HG02571 (cell line): ENCODE measurements at regions not wholly inside any gene's neighbourhood (a gene's known extent, or its start where the extent isn't known, plus 50 kb on each side); places are given as distances from the start of the nearest gene placed in this dataset.

Experiments
- ATAC-seq: cut with Tn5 transposase; IDR thresholded peaks from one replicate; pipeline ENCODE4 v1.9.1; 2021; ENCODE audit warnings: mild to moderate bottlenecking, moderate library complexity; ENCODE audit not compliant: unreplicated experiment

DNA sequence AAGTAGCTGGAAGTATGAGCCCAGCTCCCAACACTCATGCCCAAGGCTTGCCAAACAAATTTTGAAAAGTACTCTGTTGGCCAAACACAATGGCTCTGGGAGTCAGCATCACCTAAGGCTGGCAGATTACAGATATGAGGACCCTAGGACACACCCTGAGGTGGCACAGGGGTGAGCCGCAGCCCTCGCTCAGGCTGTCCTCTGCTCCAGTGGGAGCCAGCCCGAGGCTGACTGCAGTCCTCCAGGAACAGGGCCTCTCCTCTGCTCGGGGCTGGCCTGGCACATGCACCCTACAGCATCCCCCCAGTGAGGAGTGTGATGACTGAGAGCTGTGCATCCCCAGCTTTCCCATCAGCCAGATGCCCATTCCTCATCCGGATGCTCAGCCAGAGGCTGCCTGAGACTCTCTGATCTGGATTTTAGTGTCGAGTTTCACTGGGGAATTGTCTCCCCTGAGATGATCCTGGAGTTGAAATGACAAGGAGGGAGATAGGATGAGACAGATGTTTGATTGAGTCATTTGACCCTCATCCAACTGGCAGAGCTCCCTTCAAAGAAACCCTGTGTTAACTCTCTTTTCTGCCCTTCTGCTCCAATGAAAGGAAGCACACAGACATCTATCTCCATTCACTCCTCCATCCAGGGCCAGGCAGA, 269.3 kb upstream of the NCKAP5 start:
- ATAC-seq, result no peak

GRCh38 chr2:133838642-133839365, 270.5 kb upstream of the NCKAP5 start:
- ATAC-seq, result no peak

- no peak for ATAC-seq
Measured at GRCh38 chr2:133839677-133840076, 271.4 kb upstream of the NCKAP5 start.

GRCh38 chr2:133840761-133841160, 272.5 kb upstream of the NCKAP5 start:
- no peak for ATAC-seq

DNA sequence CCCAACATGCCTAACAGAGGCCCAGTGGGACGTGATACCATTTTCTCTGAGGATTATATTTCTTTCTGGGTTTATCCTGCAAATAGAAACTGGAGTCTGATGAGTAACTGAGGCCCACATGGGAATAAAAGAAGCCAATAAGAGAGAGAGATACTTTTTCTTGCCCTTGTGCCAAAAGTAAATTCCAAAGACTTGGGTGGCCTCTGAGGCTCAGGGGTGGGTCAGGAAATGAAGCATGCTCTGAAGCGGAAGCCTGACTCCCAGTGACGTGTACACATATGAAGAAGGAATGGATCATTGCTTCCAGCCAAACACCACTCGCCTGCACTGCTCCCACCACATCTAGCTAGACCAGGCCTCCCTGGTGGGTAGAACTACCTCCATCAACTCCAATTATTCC, 273.6 kb upstream of the NCKAP5 start:
- no peak for ATAC-seq

- ATAC-seq, result no peak
Measured at GRCh38 chr2:133842446-133842845, 274.2 kb upstream of the NCKAP5 start.

DNA sequence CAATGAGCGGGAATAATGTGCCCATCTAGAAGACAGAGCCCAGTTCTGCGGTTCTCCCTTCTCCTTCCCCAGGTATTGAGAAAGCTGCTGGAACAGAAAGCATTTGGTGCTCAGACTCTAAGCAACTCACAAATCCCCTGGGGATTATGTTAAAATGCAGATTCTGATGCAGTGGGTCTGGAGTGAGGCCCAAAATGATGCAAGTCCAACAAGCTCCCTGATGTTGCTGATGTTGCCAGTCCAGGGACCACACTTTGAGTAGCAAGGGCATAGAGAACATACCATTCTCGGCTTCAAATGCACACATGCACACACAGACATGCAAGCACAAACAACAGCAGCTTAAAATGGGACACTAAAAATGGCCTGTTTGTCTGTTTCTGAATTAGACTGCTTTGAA, 274.8 kb upstream of the NCKAP5 start:
- no peak for ATAC-seq

DNA sequence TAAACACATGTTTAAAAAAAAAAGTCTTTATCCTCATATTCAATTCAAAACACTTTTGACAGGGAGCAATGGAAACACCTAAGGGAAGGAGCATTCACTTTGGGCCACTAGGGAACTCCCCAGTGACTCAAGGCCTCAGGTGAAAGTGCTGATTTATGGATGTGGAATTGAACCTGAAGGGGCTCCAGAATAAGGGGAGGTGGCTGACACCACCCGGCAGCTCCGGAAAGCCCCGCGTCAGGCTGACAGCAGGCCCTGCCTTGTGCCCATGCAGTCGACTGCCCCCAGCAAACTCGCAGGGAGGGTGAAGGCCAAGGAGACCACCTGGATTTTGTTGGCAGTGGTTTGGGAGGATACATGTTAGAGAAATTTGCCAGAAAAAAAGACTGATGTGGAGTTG, 275.3 kb upstream of the NCKAP5 start:
- ATAC-seq, result no peak

- peak; percentile 86 for ATAC-seq
Measured at GRCh38 chr2:133844214-133844892, 276.1 kb upstream of the NCKAP5 start.

- ATAC-seq, result no peak
Measured at GRCh38 chr2:133846476-133846875, 278.2 kb upstream of the NCKAP5 start.

DNA sequence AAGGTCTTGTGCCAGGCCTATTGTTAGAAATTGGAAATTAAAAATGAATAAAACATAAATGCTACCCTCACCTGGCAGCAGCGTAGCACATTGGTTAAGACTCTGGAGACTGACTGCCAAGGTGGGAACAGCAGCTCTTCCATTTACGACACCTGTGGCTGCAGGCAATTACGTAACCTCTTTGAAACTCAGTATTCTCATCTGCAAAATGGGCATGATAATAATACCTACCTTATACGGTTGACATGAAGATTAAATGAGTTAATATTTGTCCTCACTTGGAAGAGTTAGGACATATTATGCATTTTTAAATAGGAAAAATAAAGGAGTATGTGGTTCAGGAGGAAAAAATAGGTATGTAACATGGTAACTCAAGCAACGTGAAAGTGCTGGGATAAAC, 279.3 kb upstream of the NCKAP5 start:
- ATAC-seq, result no peak

- no peak for ATAC-seq
Measured at GRCh38 chr2:133848111-133848649, 279.9 kb upstream of the NCKAP5 start.

- ATAC-seq, result no peak
Measured at GRCh38 chr2:133849341-133849740, 281.1 kb upstream of the NCKAP5 start.

- ATAC-seq, result no peak
Measured at GRCh38 chr2:133854603-133855200, 286.4 kb upstream of the NCKAP5 start.

DNA sequence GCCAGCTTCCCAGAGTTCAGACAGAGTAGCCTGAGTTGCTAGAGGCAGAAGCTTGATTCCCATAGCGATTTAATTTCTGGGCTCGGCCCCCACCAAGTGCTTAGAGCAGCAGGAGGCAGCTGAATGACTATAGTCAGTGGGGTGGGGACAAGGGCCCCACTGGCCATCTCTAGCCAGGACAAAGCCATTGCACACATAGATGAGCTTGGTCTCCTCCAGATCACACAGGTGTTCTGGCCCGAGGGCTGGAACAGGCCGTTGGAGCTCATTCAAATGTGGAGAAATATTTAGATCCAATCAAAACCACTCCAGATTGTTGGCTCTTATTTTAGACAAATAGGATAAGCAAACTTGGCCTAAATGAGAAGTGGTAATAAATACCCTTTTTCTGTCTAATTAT, 287.3 kb upstream of the NCKAP5 start:
- ATAC-seq, result no peak

GRCh38 chr2:133856678-133857077, 288.4 kb upstream of the NCKAP5 start:
- ATAC-seq, result no peak

GRCh38 chr2:133859578-133859977, 291.3 kb upstream of the NCKAP5 start:
- ATAC-seq, result no peak

DNA sequence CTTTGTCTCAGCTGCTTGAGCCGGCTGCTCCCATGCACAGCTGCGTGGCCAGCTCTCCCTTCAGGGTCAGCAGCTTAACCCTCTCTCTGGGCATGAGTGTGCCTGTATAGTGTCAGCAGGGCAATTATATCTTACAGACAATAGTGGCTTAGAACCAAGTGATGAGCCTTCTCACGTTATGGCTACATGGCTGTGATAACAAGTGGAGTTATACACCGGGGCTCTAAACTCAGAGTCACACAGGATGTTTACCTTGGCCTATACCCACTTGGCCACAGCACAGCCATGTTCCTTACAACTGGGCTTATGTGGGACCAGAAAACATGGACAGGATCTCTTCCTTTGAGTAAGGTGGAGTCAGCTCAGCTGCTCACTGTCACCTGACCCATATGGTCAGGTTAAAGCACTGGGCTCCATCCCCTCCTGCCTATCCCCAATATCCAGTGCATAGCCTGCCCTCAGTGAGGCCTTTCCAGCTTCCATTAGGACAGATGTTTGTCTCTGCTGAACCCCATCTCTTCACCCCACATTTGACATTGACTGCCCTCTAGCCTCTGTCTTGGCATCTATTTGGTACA, 294.2 kb upstream of the NCKAP5 start:
- no peak for ATAC-seq

- ATAC-seq, result no peak
Measured at GRCh38 chr2:133863106-133863800, 295.0 kb upstream of the NCKAP5 start.

GRCh38 chr2:133865141-133865540, 296.9 kb upstream of the NCKAP5 start:
- no peak for ATAC-seq

DNA sequence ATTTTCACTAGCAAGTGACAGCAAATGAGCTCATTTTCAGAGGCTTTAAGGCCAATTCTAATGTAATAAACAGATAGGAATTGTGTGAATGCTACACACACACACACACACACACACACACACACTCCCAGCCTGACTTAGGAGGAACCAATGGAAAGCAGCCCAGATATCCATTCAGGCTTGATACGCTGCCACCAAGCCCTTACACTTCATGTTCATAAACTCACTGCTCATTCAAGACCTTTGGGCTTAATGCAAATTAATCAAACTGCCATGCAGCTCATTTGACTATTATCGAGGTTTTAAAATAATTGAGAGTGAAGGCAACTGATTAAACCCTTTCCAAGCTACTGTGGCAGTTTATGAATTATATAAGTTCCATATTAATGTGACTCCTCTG, 298.9 kb upstream of the NCKAP5 start:
- no peak for ATAC-seq
